BJ (cell line): ENCODE measurements at regions not wholly inside any gene's neighbourhood (a gene's known extent, or its start where the extent isn't known, plus 50 kb on each side); places are given as distances from the start of the nearest gene placed in this dataset.

Experiments used
- CTCF ChIA-PET: fragments of 350-600 bp; formaldehyde crosslinking; extraction: SDS; loops from one replicate; lab custom pipeline; 2021; ENCODE audit warnings: antibody characterized with exemption, inconsistent platforms; lab: Yijun Ruan, JAX
- POLR2A ChIA-PET: fragments of 300-600 bp; sonication (Branson Sonifier 250); formaldehyde crosslinking; extraction: SDS; loops from one replicate; lab custom pipeline; 2021; ENCODE audit warnings: antibody characterized with exemption; lab: Charles Lee
- DNase-seq: peaks from one replicate; pipeline ENCODE4 v3.0.0-alpha.2; 2011; ENCODE audit warnings: low read depth
- H3K27me3 ChIP-seq: 2 replicates; pipeline ENCODE4 v1.6.0; 2011; ENCODE audit warnings: low read length; ENCODE audit not compliant: control insufficient read depth, insufficient read depth
- H3K36me3 ChIP-seq: 2 replicates; pipeline ENCODE4 v1.5.1; 2011; ENCODE audit warnings: low read length; ENCODE audit not compliant: control insufficient read depth, insufficient read depth
- H3K4me3 ChIP-seq: 2 replicates; pipeline ENCODE4 v1.5.1; 2011; ENCODE audit warnings: low read depth, mild to moderate bottlenecking, control low read depth, low read length
- TF ChIP-seq, protein P1 (sequence below): IDR thresholded peaks from 2 replicates; pipeline ENCODE4 v1.5.1; 2011; ENCODE audit warnings: low read depth, mild to moderate bottlenecking, control low read depth, inconsistent platforms, low read length, moderate library complexity; ENCODE audit not compliant: insufficient read depth

DNA sequence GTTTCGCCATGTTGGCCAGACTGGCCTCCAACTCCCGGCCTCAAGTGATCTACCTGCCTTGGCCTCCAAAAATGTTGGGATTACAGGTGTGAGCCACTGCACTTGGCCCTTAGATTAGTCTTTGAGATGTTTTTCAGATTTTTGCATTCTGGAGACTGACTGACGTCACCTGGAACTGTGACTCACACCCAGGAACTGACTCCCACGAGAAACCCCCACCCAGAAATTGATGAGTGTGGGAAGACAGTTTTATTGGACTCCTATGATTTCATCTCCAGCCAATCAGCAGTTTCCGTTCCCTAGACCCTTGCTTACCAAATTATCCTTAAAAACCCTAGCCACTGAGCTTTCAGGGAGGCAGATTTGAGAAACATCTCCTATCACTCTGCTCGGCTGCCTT, 867.3 kb downstream of the TYW1 start:
- ChIA-PET CTCF (no interaction called here), POLR2A (no interaction called here)
- DNase-seq = no peak
- TF ChIP-seq, protein P1, sequence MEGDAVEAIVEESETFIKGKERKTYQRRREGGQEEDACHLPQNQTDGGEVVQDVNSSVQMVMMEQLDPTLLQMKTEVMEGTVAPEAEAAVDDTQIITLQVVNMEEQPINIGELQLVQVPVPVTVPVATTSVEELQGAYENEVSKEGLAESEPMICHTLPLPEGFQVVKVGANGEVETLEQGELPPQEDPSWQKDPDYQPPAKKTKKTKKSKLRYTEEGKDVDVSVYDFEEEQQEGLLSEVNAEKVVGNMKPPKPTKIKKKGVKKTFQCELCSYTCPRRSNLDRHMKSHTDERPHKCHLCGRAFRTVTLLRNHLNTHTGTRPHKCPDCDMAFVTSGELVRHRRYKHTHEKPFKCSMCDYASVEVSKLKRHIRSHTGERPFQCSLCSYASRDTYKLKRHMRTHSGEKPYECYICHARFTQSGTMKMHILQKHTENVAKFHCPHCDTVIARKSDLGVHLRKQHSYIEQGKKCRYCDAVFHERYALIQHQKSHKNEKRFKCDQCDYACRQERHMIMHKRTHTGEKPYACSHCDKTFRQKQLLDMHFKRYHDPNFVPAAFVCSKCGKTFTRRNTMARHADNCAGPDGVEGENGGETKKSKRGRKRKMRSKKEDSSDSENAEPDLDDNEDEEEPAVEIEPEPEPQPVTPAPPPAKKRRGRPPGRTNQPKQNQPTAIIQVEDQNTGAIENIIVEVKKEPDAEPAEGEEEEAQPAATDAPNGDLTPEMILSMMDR = no peak
- Histone ChIP-seq H3K27me3 (no peaks in the 10 kb centered on the region), H3K4me3 (no peak overlapping the region), H3K36me3 (no peaks in the 10 kb centered on the region)

DNA sequence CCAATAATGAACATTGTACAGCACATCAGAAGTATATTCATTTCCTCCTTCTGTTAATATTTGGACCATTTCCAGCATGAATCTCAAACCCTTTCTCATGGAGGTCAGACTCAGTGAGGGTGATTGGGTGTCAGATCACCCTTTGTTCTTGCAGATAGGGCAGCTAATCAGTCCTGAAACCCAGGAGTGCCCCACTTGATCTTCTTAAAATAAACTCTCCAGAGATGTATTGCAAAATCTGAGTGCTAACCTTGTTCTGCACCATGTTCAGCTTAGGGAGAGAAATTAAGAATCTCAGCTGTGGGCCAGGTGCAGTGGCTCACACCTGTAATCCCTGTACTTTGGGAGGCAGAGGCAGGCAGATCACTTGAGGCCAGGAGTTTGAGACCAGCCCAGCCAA, 869.4 kb downstream of the TYW1 start:
- Histone ChIP-seq H3K4me3 (no peak overlapping the region), H3K36me3 (no peaks in the 10 kb centered on the region), H3K27me3 (no peaks in the 10 kb centered on the region)
- DNase-seq = no peak
- CTCF ChIA-PET = no interaction called here
- TF ChIP-seq, protein P1 = no peak
- POLR2A ChIA-PET = no interaction called here

DNA sequence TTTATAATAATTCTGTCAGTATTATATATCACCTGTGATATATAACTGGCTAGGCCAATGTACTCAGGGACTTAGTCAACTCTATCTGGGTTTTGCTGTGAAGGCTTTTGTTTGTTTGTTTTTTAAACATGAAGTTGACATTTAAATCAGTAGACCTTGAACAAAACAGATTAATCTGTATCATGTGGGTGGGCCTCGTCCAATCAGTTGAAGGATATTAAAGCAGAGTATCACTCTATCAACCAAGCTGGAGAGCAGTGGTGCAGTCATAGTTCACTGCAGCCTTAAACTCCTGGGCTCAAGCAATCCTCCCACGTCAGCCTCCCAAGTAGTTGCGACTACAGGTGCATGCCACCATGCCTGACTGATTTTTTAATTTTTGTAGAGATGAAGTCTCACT, 870.2 kb downstream of the TYW1 start:
- no peak for DNase-seq
- ChIA-PET CTCF (no interaction called here), POLR2A (no interaction called here)
- no peak overlapping the region for H3K4me3 ChIP-seq
- TF ChIP-seq, protein P1 = no peak
- H3K27me3 ChIP-seq = no peaks in the 10 kb centered on the region
- H3K36me3 ChIP-seq = no peaks in the 10 kb centered on the region

DNA sequence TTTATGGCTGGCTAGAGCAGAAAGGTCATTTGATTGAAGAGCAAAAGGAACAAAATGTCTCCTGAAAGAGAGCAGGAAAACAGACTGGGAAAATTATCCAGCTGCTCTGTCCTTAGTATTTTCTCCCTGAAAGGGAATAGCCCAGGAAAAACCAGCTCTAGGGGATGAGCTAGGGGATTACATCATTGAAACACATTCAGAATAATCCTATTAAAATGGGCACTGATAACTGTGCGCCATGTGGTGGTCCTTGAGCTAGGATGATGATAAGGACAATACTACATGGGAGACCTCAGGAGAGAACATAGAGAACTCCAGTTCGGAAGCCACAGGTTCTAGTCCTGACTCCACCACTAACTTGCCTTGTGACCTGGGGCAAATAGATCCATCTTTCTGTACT, 873.8 kb downstream of the TYW1 start:
- ChIA-PET POLR2A (no interaction called here), CTCF (interaction anchor here (0.6 kb wide), 1 partner anchor 11 kb away, joined by 3 read pairs; no protein-coding TSS in a partner anchor)
- TF ChIP-seq, protein P1 = no peak
- H3K36me3 ChIP-seq = no peaks in the 10 kb centered on the region
- no peak overlapping the region for H3K4me3 ChIP-seq
- DNase-seq = no peak
- H3K27me3 ChIP-seq = no peaks in the 10 kb centered on the region

DNA sequence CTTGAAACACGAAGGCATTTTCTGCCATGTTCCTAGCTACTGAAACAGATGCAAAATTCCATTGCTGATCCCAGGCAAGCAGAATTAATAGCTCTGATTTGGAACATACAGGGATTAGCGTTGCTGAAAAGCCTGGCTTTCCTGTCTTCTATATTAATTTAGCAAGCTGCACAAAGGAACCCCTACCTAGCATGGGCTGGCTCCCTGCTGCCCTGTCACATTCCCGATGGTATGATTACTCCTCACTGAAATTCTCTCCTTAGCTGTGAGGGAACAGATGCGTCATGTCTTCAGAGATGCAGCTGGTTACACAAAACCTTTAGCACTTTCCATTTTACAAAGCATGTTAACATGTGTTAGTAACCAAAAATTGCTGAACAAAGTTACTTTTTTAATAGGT, 878.9 kb downstream of the TYW1 start:
- CTCF ChIA-PET = no interaction called here
- TF ChIP-seq, protein P1 = no peak
- H3K4me3 ChIP-seq = no peak overlapping the region
- no peaks in the 10 kb centered on the region for H3K36me3 ChIP-seq
- POLR2A ChIA-PET = no interaction called here
- no peaks in the 10 kb centered on the region for H3K27me3 ChIP-seq
- no peak for DNase-seq
